Panc1 (cell line): ENCODE measurements at regions not wholly inside any gene's neighbourhood (a gene's known extent, or its start where the extent isn't known, plus 50 kb on each side); places are given as distances from the start of the nearest gene placed in this dataset.

Experiments used
- ATAC-seq: fragments of 200-7000 bp; cut with Tn5 transposase; 2 replicates; pipeline ENCODE4 v1.9.1; 2020; ENCODE audit warnings: mild to moderate bottlenecking, moderate library complexity
- BruUV-seq: library from RNA; stranded (reverse); fragments of 400-500 nt; replicated peaks from 2 replicates; lab custom pipeline; 2021; lab: Mats Ljungman, UMichigan
- CTCF ChIA-PET: fragments of 300-600 bp; sonication (Branson Sonifier 250); formaldehyde crosslinking; loops from one replicate; lab custom pipeline; 2022; ENCODE audit warnings: antibody characterized with exemption; lab: Charles Lee
- POLR2A ChIA-PET: fragments of 300-600 bp; sonication (Branson Sonifier 250); formaldehyde crosslinking; loops from one replicate; lab custom pipeline; 2022; ENCODE audit warnings: antibody characterized with exemption; lab: Charles Lee
- DNase-seq: peaks from one replicate; pipeline ENCODE4 v3.0.0-alpha.2; 2010; ENCODE audit warnings: low read depth, low spot score
- H3K27ac ChIP-seq: 2 replicates; pipeline ENCODE4 v1.5.1; 2011; ENCODE audit warnings: mild to moderate bottlenecking, low read length, inconsistent platforms
- H3K27me3 ChIP-seq: fragments of 200-500 bp; sonication (Bioruptor generic); 2 replicates; pipeline ENCODE4 v1.6.0; 2014; ENCODE audit warnings: low read length, inconsistent platforms; ENCODE audit not compliant: control insufficient read depth, insufficient read depth
- H3K36me3 ChIP-seq: fragments of 200-500 bp; sonication (Bioruptor generic); 2 replicates; pipeline ENCODE4 v1.5.1; 2014; ENCODE audit warnings: inconsistent platforms, mild to moderate bottlenecking, low read length, moderate library complexity; ENCODE audit not compliant: control insufficient read depth, insufficient read depth
- H3K4me1 ChIP-seq: 2 replicates; pipeline ENCODE4 v1.5.1; 2011; ENCODE audit warnings: inconsistent platforms, mild to moderate bottlenecking, low read length, moderate library complexity; ENCODE audit not compliant: control insufficient read depth, insufficient read depth
- H3K4me3 ChIP-seq, 2 experiments: 2 replicates each; pipeline ENCODE4 v1.5.1; 2011 to 2012; ENCODE audit warnings: low read depth in 2 of 2, low read length in 2 of 2, mild to moderate bottlenecking in 2 of 2, inconsistent platforms in 1 of 2, moderate library complexity in 1 of 2
- H3K9me3 ChIP-seq: fragments of 200-500 bp; sonication (Bioruptor generic); 2 replicates; pipeline ENCODE4 v1.5.1; 2014; ENCODE audit warnings: low read depth, mild to moderate bottlenecking, inconsistent platforms, low read length, moderate library complexity; ENCODE audit not compliant: control insufficient read depth, insufficient read depth
- CTCF ChIP-seq: fragments of 450-650 bp; IDR thresholded peaks from 2 replicates; pipeline ENCODE4 v1.5.1; 2017; ENCODE audit warnings: mild to moderate bottlenecking
- POLR2AphosphoS5 ChIP-seq: IDR thresholded peaks from 2 replicates; pipeline ENCODE4 v1.6.1; 2012; ENCODE audit warnings: mild to moderate bottlenecking, low read depth, low read length, moderate library complexity
- SIN3A ChIP-seq: IDR thresholded peaks from 2 replicates; pipeline ENCODE4 v1.6.1; 2012; ENCODE audit warnings: low read depth, mild to moderate bottlenecking, low read length, moderate library complexity, borderline replicate concordance; ENCODE audit not compliant: insufficient read depth
- TCF7L2 ChIP-seq: IDR thresholded peaks from 2 replicates; pipeline ENCODE4 v1.6.1; 2011; ENCODE audit warnings: mild to moderate bottlenecking, low read depth, low read length, inconsistent platforms
- in situ Hi-C: cut with HindIII; loops from 2 replicates; pipeline ENCODE4 v1.10.0; 2016; ENCODE audit warnings: low sequenced_read_pairs, low pct_unique_long_range_greater_than_20kb
- intact Hi-C: fragments of 100-400 bp; cut with micrococcal nuclease; formaldehyde crosslinking; loops from one replicate; pipeline ENCODE4 v1.10.0; 2022; ENCODE audit not compliant: unreplicated experiment
- TF ChIP-seq, protein P1 (sequence below), 2 experiments: IDR thresholded peaks; 2 replicates each; pipeline ENCODE4 v1.6.1; 2011 to 2012; ENCODE audit warnings: low read depth in 2 of 2, control low read depth in 1 of 2, low read length in 1 of 2, mild to moderate bottlenecking in 1 of 2, moderate library complexity in 1 of 2; ENCODE audit not compliant: insufficient read depth in 1 of 2

DNA sequence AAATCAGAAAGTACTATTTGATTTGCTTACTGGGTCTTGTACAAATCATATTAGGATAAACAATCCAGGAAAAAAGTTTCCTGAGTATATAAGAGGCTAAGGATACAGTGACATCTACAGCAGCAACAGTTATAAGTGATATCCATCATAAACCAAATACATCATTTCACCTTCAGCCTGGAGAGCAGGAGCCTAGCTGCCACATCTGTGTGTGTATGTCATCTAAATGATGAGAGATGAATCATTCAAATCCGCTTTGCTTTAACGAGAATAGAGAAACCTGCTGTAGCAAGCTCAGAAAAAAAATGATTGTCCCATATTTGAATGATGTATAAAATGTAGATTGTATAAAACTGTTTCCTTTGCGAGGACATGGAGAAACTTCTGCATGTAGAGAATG, 841.4 kb downstream of the SI start:
- DNase-seq: no peak
- ChIA-PET POLR2A (no interaction called here), CTCF (no interaction called here)
- Histone ChIP-seq H3K27me3 (no peaks in the 10 kb centered on the region), H3K36me3 (no peaks in the 10 kb centered on the region), H3K4me1 (no peaks in the 10 kb centered on the region), H3K27ac (no peak overlapping the region), H3K4me3 (no peak overlapping the region), H3K9me3 (no peaks in the 10 kb centered on the region)
- in situ Hi-C loops (no loop called here), intact Hi-C loops (no loop called here)
- no peak for ATAC-seq
- TF ChIP-seq SIN3A (no peak), POLR2AphosphoS5 (no peak), TCF7L2 (no peak), CTCF (no peak)
- TF ChIP-seq, protein P1, sequence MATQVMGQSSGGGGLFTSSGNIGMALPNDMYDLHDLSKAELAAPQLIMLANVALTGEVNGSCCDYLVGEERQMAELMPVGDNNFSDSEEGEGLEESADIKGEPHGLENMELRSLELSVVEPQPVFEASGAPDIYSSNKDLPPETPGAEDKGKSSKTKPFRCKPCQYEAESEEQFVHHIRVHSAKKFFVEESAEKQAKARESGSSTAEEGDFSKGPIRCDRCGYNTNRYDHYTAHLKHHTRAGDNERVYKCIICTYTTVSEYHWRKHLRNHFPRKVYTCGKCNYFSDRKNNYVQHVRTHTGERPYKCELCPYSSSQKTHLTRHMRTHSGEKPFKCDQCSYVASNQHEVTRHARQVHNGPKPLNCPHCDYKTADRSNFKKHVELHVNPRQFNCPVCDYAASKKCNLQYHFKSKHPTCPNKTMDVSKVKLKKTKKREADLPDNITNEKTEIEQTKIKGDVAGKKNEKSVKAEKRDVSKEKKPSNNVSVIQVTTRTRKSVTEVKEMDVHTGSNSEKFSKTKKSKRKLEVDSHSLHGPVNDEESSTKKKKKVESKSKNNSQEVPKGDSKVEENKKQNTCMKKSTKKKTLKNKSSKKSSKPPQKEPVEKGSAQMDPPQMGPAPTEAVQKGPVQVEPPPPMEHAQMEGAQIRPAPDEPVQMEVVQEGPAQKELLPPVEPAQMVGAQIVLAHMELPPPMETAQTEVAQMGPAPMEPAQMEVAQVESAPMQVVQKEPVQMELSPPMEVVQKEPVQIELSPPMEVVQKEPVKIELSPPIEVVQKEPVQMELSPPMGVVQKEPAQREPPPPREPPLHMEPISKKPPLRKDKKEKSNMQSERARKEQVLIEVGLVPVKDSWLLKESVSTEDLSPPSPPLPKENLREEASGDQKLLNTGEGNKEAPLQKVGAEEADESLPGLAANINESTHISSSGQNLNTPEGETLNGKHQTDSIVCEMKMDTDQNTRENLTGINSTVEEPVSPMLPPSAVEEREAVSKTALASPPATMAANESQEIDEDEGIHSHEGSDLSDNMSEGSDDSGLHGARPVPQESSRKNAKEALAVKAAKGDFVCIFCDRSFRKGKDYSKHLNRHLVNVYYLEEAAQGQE (IDR thresholded peaks at IDR 0.05; ENCODE audit: insufficient read depth in 1 of 2, low read depth in 2 of 2, low read length in 1 of 2): no peak
- no TSS peak for BruUV-seq

DNA sequence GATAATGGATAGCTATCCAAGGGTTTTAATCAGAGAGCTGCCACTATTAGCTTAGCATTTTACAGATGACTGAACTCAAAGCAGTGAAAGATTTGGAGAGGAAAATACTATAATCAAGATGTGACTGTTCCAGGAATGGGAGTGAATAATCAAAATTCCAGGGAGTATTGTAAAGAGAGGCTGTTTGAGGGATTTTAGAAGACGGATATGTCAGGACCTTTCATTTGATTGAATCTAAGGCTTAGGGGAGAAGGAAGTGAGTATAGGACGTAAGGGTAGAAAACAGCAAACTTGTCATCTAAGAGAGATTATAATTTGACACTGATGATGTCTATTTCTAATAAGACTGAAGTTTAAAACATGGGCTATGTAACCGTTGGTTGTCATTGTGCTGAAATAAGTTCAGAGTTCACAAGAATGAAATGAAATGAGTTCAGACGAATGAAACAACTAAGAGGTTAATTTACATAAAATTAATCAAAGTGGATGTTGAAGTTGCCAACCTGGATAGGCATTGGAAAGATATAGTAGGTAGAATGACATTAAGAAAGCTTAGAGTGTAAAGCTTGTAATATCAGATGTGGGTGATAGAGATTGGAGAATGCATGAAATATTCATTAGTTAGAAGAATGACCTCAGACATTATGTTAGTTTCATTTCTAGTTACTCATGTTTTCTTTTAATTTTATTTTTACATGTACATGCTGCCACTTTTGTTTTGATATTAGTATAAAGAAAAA, 842.8 kb downstream of the SI start:
- ChIA-PET CTCF (no interaction called here), POLR2A (no interaction called here)
- intact Hi-C loops (no loop called here), in situ Hi-C loops (no loop called here)
- BruUV-seq: no TSS peak
- Histone ChIP-seq H3K4me3 (no peak overlapping the region), H3K36me3 (no peaks in the 10 kb centered on the region), H3K27me3 (no peaks in the 10 kb centered on the region), H3K9me3 (no peaks in the 10 kb centered on the region), H3K27ac (no peak overlapping the region), H3K4me1 (no peaks in the 10 kb centered on the region)
- DNase-seq (no peak), ATAC-seq (no peak)
- no peak for TF ChIP-seq SIN3A
- TF ChIP-seq, protein P1 (IDR thresholded peaks at IDR 0.05; ENCODE audit: insufficient read depth in 1 of 2, low read depth in 2 of 2, low read length in 1 of 2): no peak
- TF ChIP-seq CTCF: no peak
- TF ChIP-seq TCF7L2: no peak
- TF ChIP-seq POLR2AphosphoS5: no peak
